Panc1 (cell line): ENCODE measurements at regions not wholly inside any gene's neighbourhood (a gene's known extent, or its start where the extent isn't known, plus 50 kb on each side); places are given as distances from the start of the nearest gene placed in this dataset.

Source experiments
- POLR2AphosphoS5 ChIP-seq: IDR thresholded peaks from 2 replicates; pipeline ENCODE4 v1.6.1; 2012; ENCODE audit warnings: mild to moderate bottlenecking, low read depth, low read length, moderate library complexity
- SIN3A ChIP-seq: IDR thresholded peaks from 2 replicates; pipeline ENCODE4 v1.6.1; 2012; ENCODE audit warnings: low read depth, mild to moderate bottlenecking, low read length, moderate library complexity, borderline replicate concordance; ENCODE audit not compliant: insufficient read depth
- TCF7L2 ChIP-seq: IDR thresholded peaks from 2 replicates; pipeline ENCODE4 v1.6.1; 2011; ENCODE audit warnings: mild to moderate bottlenecking, low read depth, low read length, inconsistent platforms
- TF ChIP-seq, protein P1 (sequence below): fragments of 450-650 bp; IDR thresholded peaks from 2 replicates; pipeline ENCODE4 v1.5.1; 2017; ENCODE audit warnings: mild to moderate bottlenecking

DNA sequence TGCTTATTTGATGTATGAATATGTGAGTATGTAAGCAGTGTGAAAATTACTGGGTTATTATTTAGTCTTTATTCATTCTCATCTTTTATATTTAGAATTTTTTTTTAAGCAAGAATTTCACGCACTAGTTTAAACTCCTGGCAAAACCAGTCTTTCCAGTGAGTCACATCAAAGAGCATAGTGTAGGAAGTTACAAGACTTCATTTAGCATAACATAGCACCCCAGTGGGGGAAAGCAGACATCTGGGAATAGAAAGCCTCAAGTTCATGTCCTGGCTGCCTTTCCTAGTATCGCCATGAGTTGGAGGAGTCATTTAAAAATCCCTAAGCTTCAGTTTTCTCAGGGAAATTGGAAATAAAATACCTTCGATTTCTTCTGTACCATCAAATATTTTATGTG lies 408.3 kb downstream of the NUP35 start:
- TF ChIP-seq, protein P1, sequence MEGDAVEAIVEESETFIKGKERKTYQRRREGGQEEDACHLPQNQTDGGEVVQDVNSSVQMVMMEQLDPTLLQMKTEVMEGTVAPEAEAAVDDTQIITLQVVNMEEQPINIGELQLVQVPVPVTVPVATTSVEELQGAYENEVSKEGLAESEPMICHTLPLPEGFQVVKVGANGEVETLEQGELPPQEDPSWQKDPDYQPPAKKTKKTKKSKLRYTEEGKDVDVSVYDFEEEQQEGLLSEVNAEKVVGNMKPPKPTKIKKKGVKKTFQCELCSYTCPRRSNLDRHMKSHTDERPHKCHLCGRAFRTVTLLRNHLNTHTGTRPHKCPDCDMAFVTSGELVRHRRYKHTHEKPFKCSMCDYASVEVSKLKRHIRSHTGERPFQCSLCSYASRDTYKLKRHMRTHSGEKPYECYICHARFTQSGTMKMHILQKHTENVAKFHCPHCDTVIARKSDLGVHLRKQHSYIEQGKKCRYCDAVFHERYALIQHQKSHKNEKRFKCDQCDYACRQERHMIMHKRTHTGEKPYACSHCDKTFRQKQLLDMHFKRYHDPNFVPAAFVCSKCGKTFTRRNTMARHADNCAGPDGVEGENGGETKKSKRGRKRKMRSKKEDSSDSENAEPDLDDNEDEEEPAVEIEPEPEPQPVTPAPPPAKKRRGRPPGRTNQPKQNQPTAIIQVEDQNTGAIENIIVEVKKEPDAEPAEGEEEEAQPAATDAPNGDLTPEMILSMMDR = no peak
- TF ChIP-seq SIN3A (no peak), POLR2AphosphoS5 (no peak), TCF7L2 (no peak)
